Glutamatergic neuron (in vitro differentiated cells): ENCODE measurements at regions not wholly inside any gene's neighbourhood (a gene's known extent, or its start where the extent isn't known, plus 50 kb on each side); places are given as distances from the start of the nearest gene placed in this dataset.

Experiments
- DNase-seq: peaks from one replicate; pipeline ENCODE4 v3.0.0; 2022
- H3K27ac Mint-ChIP-seq: one replicate; pipeline ENCODE4 v1.8.0; 2020; ENCODE audit warnings: mild to moderate bottlenecking, mixed read lengths, inconsistent platforms; ENCODE audit not compliant: unreplicated experiment
- H3K27me3 Mint-ChIP-seq: one replicate; pipeline ENCODE4 v1.8.0; 2020; ENCODE audit warnings: mild to moderate bottlenecking, moderate library complexity, mixed read lengths, inconsistent platforms; ENCODE audit not compliant: unreplicated experiment
- H3K36me3 Mint-ChIP-seq: one replicate; pipeline ENCODE4 v1.8.0; 2020; ENCODE audit warnings: mild to moderate bottlenecking, mixed read lengths, inconsistent platforms; ENCODE audit not compliant: unreplicated experiment
- H3K4me1 Mint-ChIP-seq: one replicate; pipeline ENCODE4 v1.8.0; 2020; ENCODE audit warnings: mild to moderate bottlenecking, low read depth, mixed read lengths, inconsistent platforms; ENCODE audit not compliant: unreplicated experiment
- H3K4me3 Mint-ChIP-seq: one replicate; pipeline ENCODE4 v1.8.0; 2020; ENCODE audit warnings: mild to moderate bottlenecking, mixed read lengths, inconsistent platforms; ENCODE audit not compliant: unreplicated experiment
- H3K9me3 Mint-ChIP-seq: one replicate; pipeline ENCODE4 v1.8.0; 2020; ENCODE audit warnings: mild to moderate bottlenecking, moderate library complexity, mixed read lengths, inconsistent platforms; ENCODE audit not compliant: unreplicated experiment
- CTCF ChIP-seq: fragments of 200-600 bp; sonication (generic); IDR thresholded peaks from one replicate; pipeline ENCODE4 v1.5.0; 2021; ENCODE audit not compliant: partially characterized antibody, unreplicated experiment

GRCh38 chr10:33780961-33781360, 446.5 kb upstream of the NRP1 start:
- no peak for DNase-seq
- peaks cover 2% of the 10 kb centered on the region for H3K9me3 Mint-ChIP-seq

GRCh38 chr10:33777223-33777622, 442.8 kb upstream of the NRP1 start:
- H3K4me1 Mint-ChIP-seq, result peaks cover 14% of the 10 kb centered on the region
- no peak overlapping the region for H3K27ac Mint-ChIP-seq
- H3K9me3 Mint-ChIP-seq, result no peaks in the 10 kb centered on the region
- H3K36me3 Mint-ChIP-seq, result no peaks in the 10 kb centered on the region
- no peaks in the 10 kb centered on the region for H3K27me3 Mint-ChIP-seq
- TF ChIP-seq CTCF, result no peak
- DNase-seq, result no peak
- H3K4me3 Mint-ChIP-seq, result no peak overlapping the region

More at GRCh38 chr10:33780961-33781360, 446.5 kb upstream of the NRP1 start:
- Mint-ChIP-seq H3K27ac (no peak overlapping the region), H3K4me3 (no peak overlapping the region), H3K27me3 (no peaks in the 10 kb centered on the region), H3K36me3 (peaks cover 7% of the 10 kb centered on the region), H3K4me1 (peaks cover 11% of the 10 kb centered on the region)
- no peak for TF ChIP-seq CTCF

- Mint-ChIP-seq H3K36me3 (no peaks in the 10 kb centered on the region), H3K4me1 (peaks cover 15% of the 10 kb centered on the region), H3K9me3 (no peaks in the 10 kb centered on the region), H3K27ac (no peak overlapping the region), H3K27me3 (no peaks in the 10 kb centered on the region), H3K4me3 (no peak overlapping the region)
- no peak for DNase-seq
- TF ChIP-seq CTCF, result no peak
These were observed 442.1 kb upstream of the NRP1 start for GRCh38 chr10:33776419-33777070.

- Mint-ChIP-seq H3K9me3 (no peaks in the 10 kb centered on the region), H3K4me3 (no peak overlapping the region), H3K27ac (no peak overlapping the region), H3K4me1 (peaks cover 15% of the 10 kb centered on the region), H3K36me3 (no peaks in the 10 kb centered on the region), H3K27me3 (no peaks in the 10 kb centered on the region)
- DNase-seq, result no peak
- no peak for TF ChIP-seq CTCF
These were observed 440.4 kb upstream of the NRP1 start for GRCh38 chr10:33774857-33775256.

GRCh38 chr10:33773886-33774480, 439.5 kb upstream of the NRP1 start:
- no peaks in the 10 kb centered on the region for H3K9me3 Mint-ChIP-seq
- H3K27me3 Mint-ChIP-seq, result no peaks in the 10 kb centered on the region
- peaks cover 15% of the 10 kb centered on the region for H3K4me1 Mint-ChIP-seq
- TF ChIP-seq CTCF, result no peak
- H3K4me3 Mint-ChIP-seq, result no peak overlapping the region
- no peaks in the 10 kb centered on the region for H3K36me3 Mint-ChIP-seq
- no peak overlapping the region for H3K27ac Mint-ChIP-seq
- no peak for DNase-seq
